AG20443 (cell line): ENCODE measurements at regions not wholly inside any gene's neighbourhood (a gene's known extent, or its start where the extent isn't known, plus 50 kb on each side); places are given as distances from the start of the nearest gene placed in this dataset.

ENCODE experiments used
- DNase-seq: peaks from one replicate; pipeline ENCODE4 v3.0.0; 2012; ENCODE audit warnings: low spot score, mixed read lengths

DNA sequence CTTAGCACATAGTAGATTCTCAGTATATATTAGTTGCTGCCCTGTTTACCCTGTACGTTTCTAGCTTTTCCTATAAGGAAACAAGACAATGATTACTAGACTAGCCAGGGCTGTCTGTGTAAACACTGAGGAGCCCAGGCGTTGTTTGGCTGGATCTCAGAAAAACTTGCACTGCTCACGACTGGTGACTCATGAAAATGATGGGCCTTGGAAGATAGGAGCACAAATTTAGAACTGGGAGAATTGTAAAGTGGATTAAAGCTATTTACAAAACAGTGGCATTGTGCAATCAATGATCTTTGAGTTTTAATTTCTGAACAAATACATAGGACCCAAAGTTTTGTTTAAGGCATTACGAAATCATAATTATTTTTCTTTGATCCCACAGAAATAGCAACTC is 276.9 kb downstream of the FAM76B start:
- peak; percentile 79 for DNase-seq

DNA sequence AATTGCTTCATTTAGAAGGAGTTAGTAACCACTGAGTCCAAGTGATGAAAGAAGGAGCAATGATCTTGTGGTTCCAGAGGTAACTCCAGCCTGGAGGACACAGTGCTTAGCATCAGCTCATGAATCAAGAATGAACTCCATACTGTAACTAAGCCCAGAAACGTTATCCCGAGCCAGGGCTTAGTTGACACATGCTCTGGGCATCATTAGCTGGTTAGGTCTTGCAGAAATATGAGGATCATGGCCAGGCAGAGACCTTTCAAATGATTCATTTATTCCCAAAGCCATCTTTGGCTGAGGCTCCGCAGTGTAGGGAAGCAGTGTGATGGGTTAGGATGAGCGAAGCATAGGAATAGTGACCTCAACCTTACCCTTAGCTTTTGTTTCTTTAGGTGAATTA is 277.4 kb downstream of the FAM76B start:
- DNase-seq, result peak; percentile 79

- DNase-seq, result no peak
Measured at GRCh38 chr11:95508219-95508890, 277.4 kb upstream of the SESN3 start.

DNA sequence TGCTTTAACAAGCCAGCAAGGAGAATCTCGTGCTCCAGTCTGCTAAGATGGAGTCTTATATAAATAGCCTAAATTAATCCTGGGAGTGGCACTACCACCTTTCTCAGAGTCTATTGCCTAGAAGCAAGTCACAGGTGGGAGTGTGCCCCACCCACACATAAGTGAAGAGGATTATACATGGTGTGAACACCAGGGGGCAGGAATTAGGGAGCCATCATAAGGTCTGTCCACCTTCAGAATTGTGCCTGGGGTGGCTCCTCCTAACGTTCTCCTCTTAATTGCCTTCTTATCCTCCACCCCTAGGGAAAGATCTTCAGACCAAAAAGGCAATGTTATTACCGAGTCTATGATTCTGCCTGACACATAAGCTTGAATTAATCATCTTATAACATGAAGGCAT is 276.8 kb upstream of the SESN3 start:
- no peak for DNase-seq

DNA sequence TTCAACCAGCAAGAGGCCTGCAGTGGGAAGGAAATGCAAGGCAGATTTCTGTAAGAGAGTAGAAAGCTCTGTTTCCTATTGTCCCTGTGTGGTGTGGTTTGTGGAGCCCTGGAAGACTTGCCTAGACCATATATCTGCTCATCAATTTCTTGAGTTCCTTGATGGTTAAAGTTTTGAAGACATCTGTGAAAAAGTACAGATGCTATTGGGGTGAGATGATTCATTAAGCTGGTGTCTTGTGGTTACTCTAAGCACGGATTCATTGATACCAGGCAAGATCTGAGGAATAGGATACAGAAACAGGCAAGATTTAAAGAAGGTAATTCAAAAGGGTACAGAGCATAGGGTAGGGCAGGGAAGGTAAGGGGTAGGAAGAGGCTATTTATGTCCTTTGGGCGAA is 275.8 kb upstream of the SESN3 start:
- DNase-seq, result no peak

GRCh38 chr11:95505927-95506426 is 275.0 kb upstream of the SESN3 start:
- DNase-seq, result peak; percentile 55

DNA sequence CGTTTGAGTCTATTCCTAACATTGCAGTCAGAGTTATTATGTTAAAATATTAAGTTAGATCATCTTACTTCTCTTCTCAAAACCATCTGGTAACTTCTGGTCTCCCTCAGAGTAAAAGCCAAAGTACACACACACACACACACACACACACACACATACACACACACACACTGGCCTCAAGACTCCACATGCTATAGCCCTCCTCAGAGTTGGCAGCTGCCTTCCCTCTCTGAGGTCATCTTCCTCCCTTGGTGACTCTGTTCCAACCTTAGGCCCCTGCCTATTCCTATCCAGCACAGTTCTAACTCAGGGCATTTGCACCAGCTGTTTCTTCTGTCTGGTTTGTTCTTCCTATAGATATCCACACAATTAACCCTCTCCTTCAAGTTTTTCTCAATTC is 272.0 kb upstream of the SESN3 start:
- DNase-seq, result no peak

GRCh38 chr11:95502522-95502921 is 271.5 kb upstream of the SESN3 start:
- DNase-seq, result no peak

DNA sequence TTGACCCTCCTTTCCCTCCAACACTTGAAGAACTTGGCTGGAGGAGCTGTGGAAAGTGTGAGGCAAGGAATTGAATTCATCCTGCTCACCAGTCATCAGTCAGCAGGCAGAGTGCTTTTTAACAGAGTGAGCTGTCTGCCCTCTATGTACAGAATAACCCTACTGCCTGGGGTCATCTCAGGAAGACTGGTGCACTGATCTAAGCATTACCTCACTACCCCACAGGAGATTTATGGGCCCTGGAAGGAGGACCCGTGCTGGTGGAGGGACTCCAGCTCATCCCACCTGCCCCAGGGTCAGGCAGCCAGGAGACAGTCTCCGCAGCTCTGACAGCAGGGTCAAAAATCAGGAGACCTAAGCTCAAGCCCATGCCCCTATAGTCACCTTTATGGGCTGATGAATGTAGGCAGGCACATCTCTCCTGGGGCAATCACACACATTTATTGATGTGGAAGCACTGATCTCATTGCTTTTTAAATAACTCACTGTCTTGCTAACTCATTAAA is 270.8 kb upstream of the SESN3 start:
- no peak for DNase-seq

- no peak for DNase-seq
Measured at GRCh38 chr11:95500466-95500865, 269.5 kb upstream of the SESN3 start.

DNA sequence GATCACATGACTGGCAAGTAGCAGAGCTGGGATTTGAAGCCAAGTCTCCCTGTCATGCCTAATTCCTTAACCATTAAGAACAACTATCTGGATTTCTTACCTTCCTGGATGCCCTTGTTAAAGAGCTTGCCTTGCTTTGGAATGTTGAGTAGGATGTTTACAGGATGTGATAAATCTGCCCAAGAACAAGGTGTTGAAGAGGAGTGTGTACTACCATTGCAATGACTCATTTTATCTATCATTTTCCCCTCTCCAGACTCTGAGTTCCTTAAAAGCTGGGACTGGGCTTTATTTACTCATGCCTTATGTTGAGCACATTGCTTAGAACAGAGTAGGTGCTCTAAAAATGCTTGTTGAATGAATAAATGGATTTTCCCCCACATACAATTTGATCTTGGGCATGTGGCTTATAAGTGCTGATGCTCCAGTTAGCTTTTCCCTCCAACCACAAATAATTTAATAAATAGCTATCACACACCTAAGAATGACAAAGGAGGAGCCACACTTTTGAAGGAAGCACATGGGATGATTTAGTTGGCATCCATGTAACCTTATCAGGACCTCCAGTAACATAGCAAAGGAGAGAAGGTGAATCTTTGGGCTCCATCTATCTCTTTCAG is 268.6 kb upstream of the SESN3 start:
- DNase-seq, result no peak

- no peak for DNase-seq
Measured at GRCh38 chr11:95498722-95499425, 267.9 kb upstream of the SESN3 start.

DNA sequence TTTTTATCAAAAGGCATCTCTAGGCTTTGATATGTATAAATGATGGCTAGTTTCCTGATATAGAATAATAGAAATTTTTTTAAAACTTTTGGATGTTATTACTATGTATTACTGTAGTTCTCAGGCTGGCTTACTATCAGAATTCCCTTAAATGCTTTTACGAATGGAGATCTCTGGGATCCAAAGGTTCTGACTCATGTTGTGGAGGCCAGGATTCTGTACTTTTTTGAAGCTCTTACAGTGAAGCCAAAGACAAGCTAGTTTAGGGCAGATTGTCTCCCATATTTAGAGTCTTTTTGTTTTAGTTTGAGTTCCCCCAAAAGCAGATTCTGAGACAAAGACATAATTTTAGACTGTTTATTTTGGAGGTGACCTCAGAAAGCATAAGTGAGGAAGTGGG is 265.9 kb upstream of the SESN3 start:
- no peak for DNase-seq

GRCh38 chr11:95495706-95496105 is 264.7 kb upstream of the SESN3 start:
- DNase-seq, result no peak

DNA sequence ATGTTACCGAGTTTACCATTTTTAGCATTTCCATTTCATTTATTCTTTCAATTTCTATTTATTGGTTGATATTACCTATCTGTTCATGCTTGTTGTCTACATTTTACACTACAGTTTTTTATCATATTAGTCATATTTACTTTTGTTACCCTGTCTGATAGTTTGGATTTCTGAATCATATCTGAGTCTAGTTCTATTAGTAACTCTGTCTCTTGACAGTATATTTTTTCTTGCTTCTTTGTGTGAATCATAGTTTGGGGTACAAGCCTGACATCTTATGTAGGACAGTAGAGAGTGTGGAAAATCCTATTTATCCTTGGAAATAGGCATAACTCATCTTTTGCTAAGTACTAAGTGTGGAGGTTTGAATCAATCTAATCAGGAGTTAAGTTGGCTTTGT is 263.9 kb upstream of the SESN3 start:
- DNase-seq, result no peak

GRCh38 chr11:95494167-95494566 is 263.2 kb upstream of the SESN3 start:
- DNase-seq, result no peak

DNA sequence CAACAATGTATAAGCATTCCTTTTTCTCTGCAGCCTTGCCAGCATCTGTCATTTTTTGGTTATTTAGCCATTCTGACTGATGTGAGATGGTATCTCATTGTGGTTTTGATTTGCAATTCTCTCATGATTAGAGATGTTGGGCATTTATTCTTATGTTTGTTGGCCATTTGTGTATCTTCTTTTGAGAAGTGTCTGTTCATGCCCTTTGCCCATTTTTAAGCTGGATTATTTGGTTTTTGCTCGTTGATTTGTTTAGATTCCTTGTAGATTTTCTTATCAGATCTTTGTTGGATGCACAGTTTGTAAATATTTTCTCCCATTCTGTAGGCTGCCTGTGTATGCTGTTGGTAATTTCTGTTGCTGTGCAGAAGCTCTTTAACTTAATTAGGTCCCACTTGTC is 259.6 kb upstream of the SESN3 start:
- DNase-seq, result no peak

GRCh38 chr11:95487938-95488337 is 256.9 kb upstream of the SESN3 start:
- no peak for DNase-seq

GRCh38 chr11:95487391-95487790 is 256.4 kb upstream of the SESN3 start:
- no peak for DNase-seq

DNA sequence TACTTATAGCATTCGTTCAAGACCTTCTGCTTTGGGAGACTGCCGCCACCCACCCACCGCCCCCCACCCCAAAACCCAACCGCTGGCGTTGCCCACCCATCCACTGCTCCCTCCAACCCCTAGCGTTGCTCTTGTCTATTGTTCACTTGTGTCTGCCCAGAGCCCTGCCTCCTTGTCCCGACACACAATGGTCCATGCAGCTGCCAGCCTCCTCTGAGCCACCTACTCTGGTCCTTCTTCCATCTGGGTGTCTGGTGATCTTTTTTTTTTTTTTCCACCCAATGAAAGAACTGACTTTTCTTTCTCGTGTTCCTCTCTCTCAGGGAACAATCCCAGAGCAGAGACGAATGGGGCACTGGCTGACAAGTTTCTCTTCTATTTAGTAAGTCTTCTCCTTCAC is 256.0 kb upstream of the SESN3 start:
- no peak for DNase-seq

- DNase-seq, result no peak
Measured at GRCh38 chr11:95486466-95486865, 255.5 kb upstream of the SESN3 start.

DNA sequence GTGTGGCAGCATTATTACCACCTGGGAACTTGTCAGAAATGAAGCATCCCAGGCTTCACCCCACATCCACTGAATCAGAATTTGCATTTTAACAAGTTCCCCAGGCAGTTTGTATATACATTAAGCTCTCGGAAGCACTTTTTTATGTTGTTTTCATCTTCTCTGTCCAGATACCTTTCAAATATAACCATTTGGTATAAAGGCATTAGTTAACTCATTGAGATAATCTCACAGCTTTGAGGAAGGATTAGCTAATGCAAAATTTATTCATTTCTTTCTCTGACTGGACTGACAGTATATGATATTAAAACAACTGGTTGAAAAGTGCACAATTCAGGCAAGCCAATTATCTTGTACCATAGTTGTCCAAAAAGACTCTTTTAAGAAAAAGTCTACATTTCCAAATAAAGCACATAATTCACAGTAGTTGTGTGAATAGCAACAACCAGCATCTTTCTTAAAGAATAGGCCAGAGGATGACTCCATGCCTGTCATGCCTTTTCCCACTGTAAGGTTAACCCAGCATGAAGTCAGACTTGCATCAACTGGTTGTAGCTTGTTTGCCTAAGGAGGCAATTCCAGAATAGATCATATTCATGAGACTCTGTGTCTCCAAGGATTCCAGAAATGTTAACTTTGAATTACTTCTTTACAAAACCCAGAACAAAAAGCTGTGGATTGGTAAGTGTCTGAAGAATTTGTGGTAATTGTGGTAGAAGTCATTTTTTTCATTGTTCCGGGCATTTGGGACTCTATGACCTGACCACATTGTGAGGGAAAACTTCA is 254.3 kb upstream of the SESN3 start:
- DNase-seq, result peak; percentile 71
